Parathyroid adenoma (tissue), 2 donors: ENCODE measurements at regions not wholly inside any gene's neighbourhood (a gene's known extent, or its start where the extent isn't known, plus 50 kb on each side); places are given as distances from the start of the nearest gene placed in this dataset.

Experiments
- H2AFZ ChIP-seq: fragments of 300-600 bp; sonication (generic); one replicate; pipeline ENCODE4 v1.7.0; 2017; ENCODE audit warnings: antibody characterized with exemption, mild to moderate bottlenecking
- H3K27ac ChIP-seq: fragments of 300-600 bp; sonication (generic); one replicate; pipeline ENCODE4 v1.7.0; 2017
- H3K27me3 ChIP-seq: fragments of 300-600 bp; sonication (generic); one replicate; pipeline ENCODE4 v1.7.0; 2017; ENCODE audit warnings: low read length; ENCODE audit not compliant: control insufficient read depth, insufficient read depth
- H3K36me3 ChIP-seq: fragments of 300-600 bp; sonication (generic); one replicate; pipeline ENCODE4 v1.7.0; 2017; ENCODE audit warnings: low read length; ENCODE audit not compliant: control insufficient read depth, insufficient read depth
- H3K4me1 ChIP-seq: fragments of 300-600 bp; sonication (generic); one replicate; pipeline ENCODE4 v1.7.0; 2017; ENCODE audit warnings: control low read depth
- H3K4me2 ChIP-seq: fragments of 300-600 bp; sonication (generic); one replicate; pipeline ENCODE4 v1.7.0; 2017; ENCODE audit warnings: low read length
- H3K4me3 ChIP-seq: fragments of 300-600 bp; sonication (generic); one replicate; pipeline ENCODE4 v1.7.0; 2017; ENCODE audit warnings: low read depth, low read length
- H3K79me2 ChIP-seq: fragments of 300-600 bp; sonication (generic); one replicate; pipeline ENCODE4 v1.7.0; 2017; ENCODE audit warnings: control low read depth
- H3K9ac ChIP-seq: fragments of 300-600 bp; sonication (generic); one replicate; pipeline ENCODE4 v1.7.0; 2017; ENCODE audit warnings: mild to moderate bottlenecking
- H3K9me3 ChIP-seq: fragments of 300-600 bp; sonication (generic); one replicate; pipeline ENCODE4 v1.7.0; 2017; ENCODE audit warnings: low read length; ENCODE audit not compliant: control insufficient read depth
- TF ChIP-seq, protein P1 (sequence below): fragments of 300-600 bp; sonication (generic); IDR thresholded peaks from one replicate; pipeline ENCODE4 v1.7.0; 2017; ENCODE audit warnings: antibody characterized with exemption, mild to moderate bottlenecking
- donor health status: primary hyperparathyroidism.

- no peaks in the 10 kb centered on the region for H3K9me3 ChIP-seq
- no peak overlapping the region for H2AFZ ChIP-seq
- H3K27me3 ChIP-seq = no peaks in the 10 kb centered on the region
- no peak overlapping the region for H3K9ac ChIP-seq
- H3K4me2 ChIP-seq = no peak overlapping the region
- H3K27ac ChIP-seq = no peak overlapping the region
- H3K4me3 ChIP-seq = no peak overlapping the region
- no peaks in the 10 kb centered on the region for H3K4me1 ChIP-seq
- H3K36me3 ChIP-seq = no peaks in the 10 kb centered on the region
- TF ChIP-seq, protein P1, sequence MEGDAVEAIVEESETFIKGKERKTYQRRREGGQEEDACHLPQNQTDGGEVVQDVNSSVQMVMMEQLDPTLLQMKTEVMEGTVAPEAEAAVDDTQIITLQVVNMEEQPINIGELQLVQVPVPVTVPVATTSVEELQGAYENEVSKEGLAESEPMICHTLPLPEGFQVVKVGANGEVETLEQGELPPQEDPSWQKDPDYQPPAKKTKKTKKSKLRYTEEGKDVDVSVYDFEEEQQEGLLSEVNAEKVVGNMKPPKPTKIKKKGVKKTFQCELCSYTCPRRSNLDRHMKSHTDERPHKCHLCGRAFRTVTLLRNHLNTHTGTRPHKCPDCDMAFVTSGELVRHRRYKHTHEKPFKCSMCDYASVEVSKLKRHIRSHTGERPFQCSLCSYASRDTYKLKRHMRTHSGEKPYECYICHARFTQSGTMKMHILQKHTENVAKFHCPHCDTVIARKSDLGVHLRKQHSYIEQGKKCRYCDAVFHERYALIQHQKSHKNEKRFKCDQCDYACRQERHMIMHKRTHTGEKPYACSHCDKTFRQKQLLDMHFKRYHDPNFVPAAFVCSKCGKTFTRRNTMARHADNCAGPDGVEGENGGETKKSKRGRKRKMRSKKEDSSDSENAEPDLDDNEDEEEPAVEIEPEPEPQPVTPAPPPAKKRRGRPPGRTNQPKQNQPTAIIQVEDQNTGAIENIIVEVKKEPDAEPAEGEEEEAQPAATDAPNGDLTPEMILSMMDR = no peak
- no peaks in the 10 kb centered on the region for H3K79me2 ChIP-seq
Measured at GRCh38 chr1:95578462-95578861, 344.5 kb downstream of the RWDD3 start.

- TF ChIP-seq, protein P1 = no peak
- no peaks in the 10 kb centered on the region for H3K36me3 ChIP-seq
Measured at GRCh38 chr1:95582191-95582590, 348.2 kb downstream of the RWDD3 start.

GRCh38 chr1:95582746-95583145 lies 348.7 kb downstream of the RWDD3 start:
- Histone ChIP-seq H3K27me3 (no peaks in the 10 kb centered on the region), H3K4me2 (no peak overlapping the region), H3K79me2 (no peaks in the 10 kb centered on the region), H3K27ac (no peak overlapping the region), H3K4me3 (no peak overlapping the region), H3K4me1 (no peaks in the 10 kb centered on the region), H3K9me3 (no peaks in the 10 kb centered on the region), H3K9ac (no peak overlapping the region), H2AFZ (no peak overlapping the region), H3K36me3 (no peaks in the 10 kb centered on the region)
- TF ChIP-seq, protein P1 = no peak

More at GRCh38 chr1:95582191-95582590, 348.2 kb downstream of the RWDD3 start:
- Histone ChIP-seq H2AFZ (no peak overlapping the region), H3K9me3 (no peaks in the 10 kb centered on the region), H3K9ac (no peak overlapping the region), H3K27me3 (no peaks in the 10 kb centered on the region), H3K79me2 (no peaks in the 10 kb centered on the region), H3K4me3 (no peak overlapping the region), H3K27ac (no peak overlapping the region), H3K4me1 (no peaks in the 10 kb centered on the region), H3K4me2 (no peak overlapping the region)

GRCh38 chr1:95583661-95584210 lies 349.7 kb downstream of the RWDD3 start:
- Histone ChIP-seq H3K9ac (no peak overlapping the region), H3K27ac (no peak overlapping the region), H3K27me3 (no peaks in the 10 kb centered on the region), H3K4me1 (no peaks in the 10 kb centered on the region), H3K36me3 (no peaks in the 10 kb centered on the region), H2AFZ (no peak overlapping the region), H3K79me2 (no peaks in the 10 kb centered on the region), H3K4me2 (no peak overlapping the region), H3K4me3 (no peak overlapping the region), H3K9me3 (no peaks in the 10 kb centered on the region)
- TF ChIP-seq, protein P1 = no peak

GRCh38 chr1:95584315-95584714 lies 350.3 kb downstream of the RWDD3 start:
- Histone ChIP-seq H3K27me3 (no peaks in the 10 kb centered on the region), H3K27ac (no peak overlapping the region), H3K36me3 (no peaks in the 10 kb centered on the region), H3K4me3 (no peak overlapping the region), H2AFZ (no peak overlapping the region), H3K4me2 (no peak overlapping the region), H3K4me1 (no peaks in the 10 kb centered on the region), H3K9me3 (no peaks in the 10 kb centered on the region), H3K9ac (no peak overlapping the region), H3K79me2 (no peaks in the 10 kb centered on the region)
- TF ChIP-seq, protein P1 = no peak
